IMR-90 (cell line): ENCODE measurements at regions not wholly inside any gene's neighbourhood (a gene's known extent, or its start where the extent isn't known, plus 50 kb on each side); places are given as distances from the start of the nearest gene placed in this dataset.

Experiments used
- BHLHE40 ChIP-seq: fragments of 150-350 bp; IDR thresholded peaks from 2 replicates; pipeline ENCODE4 v1.6.1; 2016; ENCODE audit warnings: mild to moderate bottlenecking, low read depth, low read length
- CEBPB ChIP-seq: IDR thresholded peaks from 2 replicates; pipeline ENCODE4 v1.6.1; 2012; ENCODE audit warnings: low read depth, low read length, improper control_type of control experiment
- CTCF ChIP-seq: conservative IDR thresholded peaks from 2 replicates; pipeline ENCODE4 v1.5.1; 2012; ENCODE audit warnings: mild to moderate bottlenecking, low read depth, low read length, improper control_type of control experiment
- MAZ ChIP-seq: IDR thresholded peaks from 2 replicates; pipeline ENCODE4 v1.6.1; 2012; ENCODE audit warnings: low read depth, mild to moderate bottlenecking, low read length, improper control_type of control experiment, moderate library complexity, borderline replicate concordance
- POLR2A ChIP-seq: IDR thresholded peaks from 2 replicates; pipeline ENCODE4 v1.6.1; 2012; ENCODE audit warnings: mild to moderate bottlenecking, low read depth, low read length
- RAD21 ChIP-seq: IDR thresholded peaks from 2 replicates; pipeline ENCODE4 v1.6.1; 2012; ENCODE audit warnings: low read length, improper control_type of control experiment
- RCOR1 ChIP-seq: IDR thresholded peaks from 2 replicates; pipeline ENCODE4 v1.6.1; 2012; ENCODE audit warnings: mild to moderate bottlenecking, low read length, improper control_type of control experiment; ENCODE audit not compliant: insufficient replicate concordance
- RFX5 ChIP-seq: IDR thresholded peaks from 2 replicates; pipeline ENCODE4 v1.8.0; 2012; ENCODE audit warnings: low read depth, mild to moderate bottlenecking, low read length, moderate library complexity

- no peak for TF ChIP-seq POLR2A
- TF ChIP-seq BHLHE40: no peak
- TF ChIP-seq MAZ: no peak
- no peak for TF ChIP-seq CTCF
- no peak for TF ChIP-seq RFX5
- TF ChIP-seq RAD21: no peak
- TF ChIP-seq CEBPB: peak; percentile 33
- TF ChIP-seq RCOR1: no peak
These were observed 752.7 kb downstream of the KCNA4 start for GRCh38 chr11:29263971-29264682.
